Motor neuron (in vitro differentiated cells): ENCODE measurements at regions not wholly inside any gene's neighbourhood (a gene's known extent, or its start where the extent isn't known, plus 50 kb on each side); places are given as distances from the start of the nearest gene placed in this dataset.

Source experiments
- ATAC-seq, 8 experiments: fragments of 200-7000 bp; cut with Tn5 transposase; replicated peaks in 6 of 8; 2 replicates each; pipeline ENCODE4 v1.8.0; 2021; ENCODE audit warnings: mild to moderate bottlenecking in 8 of 8, moderate library complexity in 8 of 8
- H3K27ac ChIP-seq, 2 donors: fragments of 250-450 bp; sonication (Bioruptor Pico); 2 replicates each; pipeline ENCODE4 v1.9.0; 2021; ENCODE audit warnings: antibody characterized with exemption in 2 of 2, mild to moderate bottlenecking in 2 of 2, moderate library complexity in 1 of 2
- H3K4me1 ChIP-seq, 2 donors: fragments of 250-450 bp; sonication (Bioruptor Pico); replicated peaks in 1 of 2; 2 replicates each; pipeline ENCODE4 v1.6.1; 2021; ENCODE audit warnings: antibody characterized with exemption in 2 of 2, mild to moderate bottlenecking in 2 of 2, moderate library complexity in 1 of 2
- H3K4me3 ChIP-seq, 5 donors: fragments of 250-450 bp; sonication (Bioruptor Pico); 2 replicates each; pipeline ENCODE4 v1.9.0; 2021; ENCODE audit warnings: antibody characterized with exemption in 5 of 5, mild to moderate bottlenecking in 5 of 5, moderate library complexity in 4 of 5
- WGBS, 10 experiments: fragments of 450-650 bp; shearing (Covaris generic); methylation state at CpG; one replicate each; pipeline ENCODE4 v1.0.0; 2022; 5-methylcytosine and 5-hydroxymethylcytosine counted together
- in situ Hi-C, 9 experiments: fragments of 400-800 bp; cut with MboI; loops; one replicate each; pipeline ENCODE4 v1.15.0; 2021; ENCODE audit warnings: low sequenced_read_pairs in 9 of 9, low pct_unique_long_range_greater_than_20kb in 2 of 9; ENCODE audit not compliant: unreplicated experiment in 9 of 9

GRCh38 chr15:94582368-94582767 is 351.0 kb downstream of the MCTP2 start:
- H3K4me1 ChIP-seq: peaks cover 5 to 10% of the 10 kb centered on the region in 2 donors
- H3K27ac ChIP-seq: no peak overlapping the region
- peak in 6 of 8 experiments; percentile 55 to 85 (median 72) for ATAC-seq
- in situ Hi-C loops: no loop called here
- no peak overlapping the region for H3K4me3 ChIP-seq
- 6 to 86% (median 49%) methylated on average over 1 to 3 of the region's 3 CpGs; no CpG with 5 or more reads in 5 of the 10 experiments for WGBS, 10 experiments

DNA sequence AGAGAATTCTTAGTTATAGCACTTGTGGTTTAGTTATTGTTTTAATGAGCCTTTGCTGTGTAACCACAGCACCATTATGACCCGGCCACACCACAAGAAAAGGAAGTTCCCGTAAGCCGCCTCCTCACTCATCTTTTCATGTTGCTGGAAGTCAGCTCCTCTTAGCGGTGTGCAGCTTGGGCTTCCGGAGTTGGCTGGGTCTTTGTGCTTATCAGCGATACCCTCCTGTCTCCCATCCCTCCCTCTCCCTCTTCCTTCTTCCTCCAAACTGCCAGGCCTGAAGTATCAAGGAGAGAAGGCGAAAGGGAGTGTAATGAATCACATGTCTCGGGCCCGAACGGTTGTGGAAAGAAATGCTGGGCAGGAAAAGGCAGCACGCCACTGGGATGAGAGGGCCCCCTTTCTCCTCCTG is 353.5 kb downstream of the MCTP2 start:
- in situ Hi-C loops: no loop called here
- no peak overlapping the region for H3K4me3 ChIP-seq
- WGBS, 10 experiments: 40 to 90% (median 75%) methylated on average over 1 to 11 of the region's 11 CpGs; no CpG with 5 or more reads in 3 of the 10 experiments
- H3K27ac ChIP-seq: no peak overlapping the region
- H3K4me1 ChIP-seq: peaks cover 5 to 10% of the 10 kb centered on the region in 2 donors
- peak in 6 of 8 experiments; percentile 25 to 61 (median 42) for ATAC-seq

DNA sequence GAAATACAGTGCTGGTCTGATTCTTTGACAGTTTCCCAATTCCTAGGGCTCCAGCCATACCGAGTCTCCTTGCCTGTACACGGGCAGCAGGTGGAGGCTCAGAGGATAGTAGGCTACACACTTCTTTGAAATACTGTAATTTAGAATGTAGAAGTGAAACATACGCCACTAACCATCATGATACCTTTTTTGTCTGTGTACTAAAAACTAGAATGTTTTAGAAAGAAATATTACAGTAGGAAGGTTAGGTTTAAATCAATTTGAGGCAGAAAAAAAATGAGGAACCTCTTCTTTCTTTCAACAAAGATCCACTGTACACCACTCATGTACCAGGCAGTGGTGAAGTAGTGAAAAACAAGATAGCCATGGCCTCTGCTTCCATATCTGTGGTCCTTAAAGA is 354.7 kb downstream of the MCTP2 start:
- Histone ChIP-seq H3K4me1 (peaks cover 0 to 10% of the 10 kb centered on the region in 2 donors), H3K4me3 (no peak overlapping the region), H3K27ac (no peak overlapping the region)
- ATAC-seq: no peak
- WGBS, 10 experiments: 0 to 100% (median 89%) methylated on average over 1 to 3 of the region's 3 CpGs; no CpG with 5 or more reads in 2 of the 10 experiments
- in situ Hi-C loops: no loop called here

GRCh38 chr15:94587113-94587512 is 355.8 kb downstream of the MCTP2 start:
- Histone ChIP-seq H3K4me1 (peaks cover 0 to 10% of the 10 kb centered on the region in 2 donors), H3K27ac (no peak overlapping the region), H3K4me3 (no peak overlapping the region)
- in situ Hi-C loops: no loop called here
- WGBS, 10 experiments: 38 to 83% (median 65%) methylated on average over 2 of the region's 2 CpGs; no CpG with 5 or more reads in 7 of the 10 experiments
- peak in 4 of 8 experiments; percentile 43 to 86 (median 55) for ATAC-seq

GRCh38 chr15:94588993-94589392 is 357.6 kb downstream of the MCTP2 start:
- Histone ChIP-seq H3K27ac (no peak overlapping the region), H3K4me3 (no peak overlapping the region), H3K4me1 (peaks cover 0 to 10% of the 10 kb centered on the region in 2 donors)
- in situ Hi-C loops: no loop called here
- no peak for ATAC-seq
- 0 to 64% (median 32%) methylated on average over 2 to 4 of the region's 4 CpGs; no CpG with 5 or more reads in 2 of the 10 experiments for WGBS, 10 experiments

- H3K4me1 ChIP-seq: no peaks in the 10 kb centered on the region
- H3K27ac ChIP-seq: no peak overlapping the region
- H3K4me3 ChIP-seq: no peak overlapping the region
- ATAC-seq: no peak
- in situ Hi-C loops: no loop called here
Measured at GRCh38 chr15:94592495-94592894, 361.1 kb downstream of the MCTP2 start.

DNA sequence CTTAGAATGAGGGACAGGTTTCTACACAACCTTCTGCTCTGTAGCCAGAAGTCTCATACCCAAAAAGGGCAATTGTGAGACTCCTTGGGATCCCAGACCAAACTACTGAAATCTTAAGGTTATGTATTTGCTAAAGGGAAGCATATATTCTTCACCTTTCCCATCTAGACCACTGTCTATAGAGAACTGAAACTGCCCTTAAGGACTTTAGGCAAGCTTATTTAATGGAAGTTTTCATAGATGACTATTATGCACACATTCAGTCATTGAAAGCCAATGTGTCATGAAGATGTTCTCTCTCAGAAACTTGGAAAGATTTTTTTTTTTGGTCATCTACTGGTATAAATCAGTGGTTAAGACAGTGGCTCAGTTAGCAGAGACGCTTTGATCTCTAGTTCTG is 365.3 kb downstream of the MCTP2 start:
- no peak overlapping the region for H3K27ac ChIP-seq
- H3K4me1 ChIP-seq: peaks cover 4 to 13% of the 10 kb centered on the region in 2 donors
- no peak overlapping the region for H3K4me3 ChIP-seq
- in situ Hi-C loops: no loop called here
- WGBS, 10 experiments: 0 to 100% (median 60%) methylated on average over 1 of the region's 1 CpG; no CpG with 5 or more reads in 3 of the 10 experiments
- ATAC-seq: no peak

GRCh38 chr15:94600505-94600904 is 369.1 kb downstream of the MCTP2 start:
- Histone ChIP-seq H3K27ac (no peak overlapping the region), H3K4me3 (no peak overlapping the region), H3K4me1 (peaks cover 17 to 37% of the 10 kb centered on the region in 2 donors)
- ATAC-seq: no peak
- in situ Hi-C loops: no loop called here
- WGBS, 10 experiments: 4 to 98% (median 67%) methylated on average over 1 to 7 of the region's 8 CpGs; no CpG with 5 or more reads in 1 of the 10 experiments

DNA sequence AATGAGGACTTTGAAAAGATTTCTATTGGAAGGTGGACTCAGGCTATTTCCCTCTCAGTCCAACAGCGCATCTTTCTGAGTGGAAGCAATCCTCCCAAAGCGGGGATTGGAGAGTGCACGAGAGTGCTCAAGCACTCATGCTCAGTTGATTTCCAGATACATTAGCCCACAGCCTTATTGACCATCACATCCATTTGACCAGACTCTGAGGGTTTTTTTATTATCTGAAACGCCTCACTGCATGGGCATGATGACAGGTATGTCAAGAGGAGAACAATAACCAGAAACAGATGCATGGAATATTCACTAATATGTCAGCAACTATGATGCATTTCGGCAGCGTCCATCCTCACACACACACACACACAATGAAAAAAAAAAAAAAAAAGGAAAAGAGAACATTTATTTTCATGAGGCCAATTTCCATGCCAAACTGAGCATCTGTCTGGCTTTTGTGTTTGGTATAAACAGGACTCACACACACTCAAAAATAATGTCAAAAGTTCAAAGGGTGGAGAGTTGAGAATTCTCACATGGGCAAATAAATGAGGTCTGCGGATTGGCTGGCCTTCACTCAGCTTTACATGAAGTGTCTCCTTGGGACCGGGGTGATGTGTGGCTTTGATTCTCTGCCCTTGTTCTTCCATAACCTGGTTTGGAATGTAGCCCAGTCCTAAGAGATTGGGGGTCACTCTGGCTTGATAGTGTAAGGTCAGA is 371.6 kb downstream of the MCTP2 start:
- peak in 4 of 8 experiments; percentile 32 to 92 (median 66) for ATAC-seq
- Histone ChIP-seq H3K4me3 (no peak overlapping the region), H3K27ac (no peak overlapping the region), H3K4me1 (peaks cover 17 to 37% of the 10 kb centered on the region in 2 donors)
- in situ Hi-C loops: no loop called here
- 9 to 100% (median 75%) methylated on average over 1 to 8 of the region's 8 CpGs for WGBS, 10 experiments

- Histone ChIP-seq H3K4me1 (peaks cover 15 to 35% of the 10 kb centered on the region in 2 donors), H3K27ac (no peak overlapping the region), H3K4me3 (no peak overlapping the region)
- in situ Hi-C loops: no loop called here
- ATAC-seq: no peak
Measured at GRCh38 chr15:94606286-94606685, 374.9 kb downstream of the MCTP2 start.

- H3K4me3 ChIP-seq: no peak overlapping the region
- H3K27ac ChIP-seq: no peak overlapping the region
- in situ Hi-C loops: no loop called here
- WGBS, 10 experiments: 8 to 94% (median 70%) methylated on average over 1 to 7 of the region's 7 CpGs; no CpG with 5 or more reads in 2 of the 10 experiments
- peaks cover 10 to 25% of the 10 kb centered on the region in 2 donors for H3K4me1 ChIP-seq
- ATAC-seq: no peak
Measured at GRCh38 chr15:94607176-94607654, 375.9 kb downstream of the MCTP2 start.

DNA sequence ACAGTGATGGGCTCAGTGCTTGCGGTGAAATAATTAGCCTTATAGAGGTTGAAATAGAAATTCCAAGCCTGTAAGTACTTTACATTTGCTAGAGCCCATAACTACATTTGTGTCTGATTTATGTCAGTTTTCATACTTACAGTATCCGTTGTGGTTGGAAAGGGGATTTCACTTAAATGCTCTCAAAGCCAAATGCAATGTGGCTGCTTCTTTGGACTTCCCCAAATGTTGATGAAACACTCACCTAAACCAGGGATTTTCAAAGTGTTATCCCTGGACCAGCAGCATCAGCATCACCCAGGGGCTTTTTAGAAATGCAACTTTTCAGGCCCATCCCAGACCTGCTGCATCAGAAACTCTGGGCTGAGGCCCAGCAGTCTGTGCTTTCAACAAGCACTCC is 378.7 kb downstream of the MCTP2 start:
- peaks cover 0 to 6% of the 10 kb centered on the region in 2 donors for H3K4me1 ChIP-seq
- 0 to 100% (median 85%) methylated on average over 1 to 2 of the region's 2 CpGs; no CpG with 5 or more reads in 2 of the 10 experiments for WGBS, 10 experiments
- in situ Hi-C loops: no loop called here
- H3K4me3 ChIP-seq: no peak overlapping the region
- no peak for ATAC-seq
- H3K27ac ChIP-seq: no peak overlapping the region

DNA sequence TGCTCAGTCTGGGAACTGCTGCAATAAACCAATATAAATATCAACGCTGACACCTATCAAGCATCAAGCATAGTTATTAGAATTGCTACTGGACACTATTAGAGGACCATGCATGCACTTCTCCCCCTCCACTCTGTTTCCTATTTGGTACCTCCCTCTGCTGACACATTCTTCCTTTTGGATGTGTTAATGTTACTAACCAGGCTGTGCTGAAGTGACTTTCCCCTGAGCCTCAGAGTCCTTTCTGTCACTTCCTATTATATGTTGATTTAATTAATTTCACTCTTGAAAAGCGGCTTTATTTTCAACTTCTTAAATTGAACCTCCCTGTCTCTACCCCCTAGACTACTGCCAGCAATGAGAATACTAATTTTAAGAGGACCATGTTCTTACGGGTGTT is 379.1 kb downstream of the MCTP2 start:
- in situ Hi-C loops: no loop called here
- Histone ChIP-seq H3K27ac (no peak overlapping the region), H3K4me3 (no peak overlapping the region), H3K4me1 (peaks cover 0 to 6% of the 10 kb centered on the region in 2 donors)
- no peak for ATAC-seq
- 0 to 100% (median 58%) methylated on average over 1 to 3 of the region's 3 CpGs; no CpG with 5 or more reads in 1 of the 10 experiments for WGBS, 10 experiments

- 0 to 100% (median 78%) methylated on average over 2 of the region's 2 CpGs; no CpG with 5 or more reads in 6 of the 10 experiments for WGBS, 10 experiments
- Histone ChIP-seq H3K4me3 (no peak overlapping the region), H3K27ac (no peak overlapping the region), H3K4me1 (peaks cover 0 to 6% of the 10 kb centered on the region in 2 donors)
- ATAC-seq: no peak
- in situ Hi-C loops: no loop called here
Measured at GRCh38 chr15:94611656-94612055, 380.3 kb downstream of the MCTP2 start.
